HCT116 (cell line): ENCODE measurements at regions not wholly inside any gene's neighbourhood (a gene's known extent, or its start where the extent isn't known, plus 50 kb on each side); places are given as distances from the start of the nearest gene placed in this dataset.

Experiments
- ATAC-seq: fragments of 200-7000 bp; cut with Tn5 transposase; 2 replicates; pipeline ENCODE4 v1.9.1; 2020; ENCODE audit warnings: mild to moderate bottlenecking, moderate library complexity
- BruUV-seq: library from RNA; stranded (reverse); fragments of 400-500 nt; replicated peaks from 2 replicates; lab custom pipeline; 2021; lab: Mats Ljungman, UMichigan
- CTCF ChIA-PET: fragments of 300-600 bp; sonication (Branson Sonifier 250); formaldehyde crosslinking; loops from one replicate; lab custom pipeline; 2021; ENCODE audit warnings: antibody characterized with exemption; lab: Charles Lee
- POLR2A ChIA-PET: fragments of 300-600, 350-600 bp; sonication (Branson Sonifier 250); formaldehyde crosslinking; loops from one replicate; lab custom pipeline; 2021; ENCODE audit warnings: antibody characterized with exemption; lab: Charles Lee
- RAD21 ChIA-PET, 2 experiments: fragments of 300-600 bp; sonication (Branson Sonifier 250); formaldehyde crosslinking; loops; one replicate each; lab custom pipeline; 2023; ENCODE audit warnings: low total read pairs in 2 of 2; ENCODE audit not compliant: uncharacterized antibody in 2 of 2, unreplicated experiment in 2 of 2, low non-redundant PET in 1 of 2; lab: Charles Lee
- DNase-seq: peaks from one replicate; pipeline ENCODE4 v3.0.0-alpha.2; 2010; ENCODE audit warnings: low read depth, low spot score
- H2AFZ ChIP-seq: fragments of 200-600 bp; shearing (Covaris generic), sonication (generic); 2 replicates; pipeline ENCODE4 v1.6.1; 2017; ENCODE audit warnings: low read depth, mixed run types, mixed read lengths, antibody characterized with exemption, low read length; ENCODE audit not compliant: poor library complexity, severe bottlenecking
- H3K27ac ChIP-seq: 2 replicates; pipeline ENCODE4 v1.5.1; 2012; ENCODE audit warnings: low read depth, low read length
- H3K27me3 ChIP-seq: fragments of 200-600 bp; sonication (generic); 2 replicates; pipeline ENCODE4 v1.6.1; 2016; ENCODE audit warnings: mixed run types, low read length, mixed read lengths; ENCODE audit not compliant: insufficient read depth
- H3K36me3 ChIP-seq, 2 experiments: fragments of 200-500 bp in 1 of 2; fragments of 200-600 bp in 1 of 2; sonication (Bioruptor generic) in 1 of 2; sonication (generic) in 1 of 2; 2 replicates each; pipeline versions ENCODE4 v1.5.1 to v1.6.1; 2014 to 2016; ENCODE audit warnings: low read length in 2 of 2, inconsistent platforms in 1 of 2, mixed read lengths in 1 of 2, mixed run types in 1 of 2; ENCODE audit not compliant: insufficient read depth in 2 of 2, control insufficient read depth in 1 of 2
- H3K4me1 ChIP-seq, 2 experiments: fragments of 200-600 bp in 1 of 2; sonication (generic) in 1 of 2; 2 replicates each; pipeline versions ENCODE4 v1.5.1 to v1.6.1; 2012 to 2017; ENCODE audit warnings: low read length in 2 of 2, inconsistent platforms in 1 of 2, mild to moderate bottlenecking in 1 of 2, mixed read lengths in 1 of 2, mixed run types in 1 of 2, moderate library complexity in 1 of 2; ENCODE audit not compliant: insufficient read depth in 2 of 2, control insufficient read depth in 1 of 2
- H3K4me2 ChIP-seq: fragments of 200-600 bp; sonication (generic); 2 replicates; pipeline ENCODE4 v1.6.1; 2017; ENCODE audit warnings: mixed run types, low read length, mixed read lengths
- H3K4me3 ChIP-seq, 2 experiments: fragments of 200-600 bp in 1 of 2; sonication (generic) in 1 of 2; replicated peaks in 1 of 2; 2 replicates each; pipeline ENCODE4 v1.5.1; 2011 to 2016; ENCODE audit warnings: low read length in 2 of 2, control low read depth in 1 of 2, low read depth in 1 of 2, mild to moderate bottlenecking in 1 of 2, mixed read lengths in 1 of 2, mixed run types in 1 of 2
- H3K79me2 ChIP-seq: fragments of 200-600 bp; sonication (generic); 2 replicates; pipeline ENCODE4 v1.6.1; 2017; ENCODE audit warnings: mild to moderate bottlenecking, mixed run types, low read length, moderate library complexity, mixed read lengths; ENCODE audit not compliant: insufficient read depth
- H3K9ac ChIP-seq: fragments of 200-600 bp; sonication (generic); 2 replicates; pipeline ENCODE4 v1.6.1; 2016; ENCODE audit warnings: low read length, mixed read lengths
- H3K9me2 ChIP-seq: fragments of 200-600 bp; sonication (generic), shearing (Covaris generic); 2 replicates; pipeline ENCODE4 v1.6.1; 2017; ENCODE audit warnings: mixed run types, mild to moderate bottlenecking, moderate library complexity; ENCODE audit not compliant: insufficient read depth
- H3K9me3 ChIP-seq, 2 experiments: fragments of 200-500 bp in 1 of 2; fragments of 200-600 bp in 1 of 2; sonication (Bioruptor generic) in 1 of 2; sonication (generic) in 1 of 2; 2 replicates each; pipeline ENCODE4 v1.6.1; 2014 to 2017; ENCODE audit warnings: low read length in 2 of 2, mixed read lengths in 2 of 2, inconsistent platforms in 1 of 2, low read depth in 1 of 2, mild to moderate bottlenecking in 1 of 2, mixed run types in 1 of 2, moderate library complexity in 1 of 2; ENCODE audit not compliant: control insufficient read depth in 1 of 2, insufficient read depth in 1 of 2
- H4K20me1 ChIP-seq: fragments of 200-600 bp; sonication (generic), shearing (Covaris generic); 2 replicates; pipeline ENCODE4 v1.6.1; 2017; ENCODE audit warnings: mixed run types, mild to moderate bottlenecking, moderate library complexity; ENCODE audit not compliant: insufficient read depth
- CEBPB ChIP-seq: IDR thresholded peaks from 2 replicates; pipeline ENCODE4 v1.6.1; 2012; ENCODE audit warnings: low read depth
- EGR1 ChIP-seq: IDR thresholded peaks from 2 replicates; pipeline ENCODE4 v1.6.1; 2012; ENCODE audit warnings: low read depth
- ELF1 ChIP-seq: IDR thresholded peaks from 2 replicates; pipeline ENCODE4 v1.6.1; 2012; ENCODE audit warnings: low read depth, borderline replicate concordance
- POLR2A ChIP-seq: IDR thresholded peaks from 2 replicates; pipeline ENCODE4 v1.7.0; 2011; ENCODE audit warnings: borderline replicate concordance; ENCODE audit not compliant: insufficient read depth, insufficient read length; ENCODE audit errors: extremely low read depth
- RAD21 ChIP-seq: IDR thresholded peaks from 2 replicates; pipeline ENCODE4 v1.6.1; 2012; ENCODE audit warnings: low read depth, mild to moderate bottlenecking
- SIN3A ChIP-seq: IDR thresholded peaks from 2 replicates; pipeline ENCODE4 v1.6.1; 2012; ENCODE audit warnings: low read depth
- SRF ChIP-seq: IDR thresholded peaks from 2 replicates; pipeline ENCODE4 v1.6.1; 2012; ENCODE audit warnings: low read depth
- TCF7L2 ChIP-seq: IDR thresholded peaks from 2 replicates; pipeline ENCODE4 v1.7.0; 2011; ENCODE audit warnings: borderline replicate concordance, inconsistent platforms; ENCODE audit not compliant: insufficient read depth, insufficient read length; ENCODE audit errors: extremely low read depth
- YY1 ChIP-seq: IDR thresholded peaks from 2 replicates; pipeline ENCODE4 v1.6.1; 2011; ENCODE audit warnings: low read length, low read depth, moderate library complexity, mild to moderate bottlenecking; ENCODE audit not compliant: insufficient replicate concordance; ENCODE audit errors: extremely low read depth
- ZFX ChIP-seq: fragments of 450-650 bp; IDR thresholded peaks from 2 replicates; pipeline ENCODE4 v1.6.1; 2017
- ZNF274 ChIP-seq: fragments of 200-500 bp; sonication (Bioruptor generic); IDR thresholded peaks from 2 replicates; pipeline ENCODE4 v1.6.1; 2014; ENCODE audit warnings: mild to moderate bottlenecking, low read depth, low read length, inconsistent platforms
- intact Hi-C: fragments of 100-400 bp; cut with micrococcal nuclease; formaldehyde crosslinking; loops from 2 replicates; pipeline ENCODE4 v1.10.0; 2022
- TF ChIP-seq, protein P1 (sequence below): IDR thresholded peaks from 2 replicates; pipeline ENCODE4 v1.6.1; 2012; ENCODE audit warnings: low read depth
- TF ChIP-seq, protein P2 (sequence below): IDR thresholded peaks from 2 replicates; pipeline ENCODE4 v1.6.1; 2011; ENCODE audit warnings: mild to moderate bottlenecking, low read length, moderate library complexity; ENCODE audit not compliant: insufficient replicate concordance; ENCODE audit errors: extremely low read depth
- TF ChIP-seq, protein P3 (sequence below): IDR thresholded peaks from 2 replicates; pipeline ENCODE4 v1.6.1; 2012

DNA sequence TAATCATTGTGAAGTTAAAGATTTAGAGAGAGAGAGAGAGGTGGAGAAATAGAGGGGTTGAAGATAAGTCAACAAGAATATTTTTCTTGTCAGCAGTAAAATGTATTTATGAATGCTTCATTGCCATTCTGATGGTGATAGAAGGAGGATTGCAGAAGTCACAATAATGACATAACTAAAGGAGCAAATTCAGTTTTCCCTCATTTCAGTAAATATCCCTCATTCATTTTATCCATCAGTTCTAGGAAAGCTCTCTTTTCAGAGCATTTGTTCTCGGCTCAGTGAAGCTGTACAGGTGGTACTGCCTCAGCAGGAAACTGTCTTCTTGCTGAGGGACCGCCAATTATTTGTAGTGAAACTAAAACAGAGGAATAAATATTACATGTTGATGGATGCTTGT is 681.4 kb downstream of the CETN3 start:
- RAD21 ChIA-PET, result no interaction called here
- H3K27ac ChIP-seq, result no peak overlapping the region
- H3K4me2 ChIP-seq, result no peak overlapping the region
- H3K79me2 ChIP-seq, result no peaks in the 10 kb centered on the region
- H3K36me3 ChIP-seq, result no peaks in the 10 kb centered on the region
- ATAC-seq, result no peak
- H3K4me3 ChIP-seq, result no peak overlapping the region
- H3K9me2 ChIP-seq, result no peaks in the 10 kb centered on the region
- no peak for DNase-seq
- no peaks in the 10 kb centered on the region for H3K27me3 ChIP-seq
- POLR2A ChIA-PET, result no interaction called here
- CTCF ChIA-PET, result interaction anchor here (5.2 kb wide), 1 partner anchor 999 kb away, joined by 64 read pairs; no protein-coding TSS in a partner anchor
- H3K4me1 ChIP-seq, result no peaks in the 10 kb centered on the region
- TF ChIP-seq SIN3A, result no peak
- TF ChIP-seq ZFX, result no peak
- TF ChIP-seq EGR1, result no peak
- H4K20me1 ChIP-seq, result no peaks in the 10 kb centered on the region
- H2AFZ ChIP-seq, result no peak overlapping the region
- no TSS peak for BruUV-seq
- H3K9ac ChIP-seq, result no peak overlapping the region
- no peaks in the 10 kb centered on the region for H3K9me3 ChIP-seq
- intact Hi-C loops, result loop anchor here (2.0 kb wide), 1 partner anchor 537 kb away; no protein-coding TSS in a partner anchor

DNA sequence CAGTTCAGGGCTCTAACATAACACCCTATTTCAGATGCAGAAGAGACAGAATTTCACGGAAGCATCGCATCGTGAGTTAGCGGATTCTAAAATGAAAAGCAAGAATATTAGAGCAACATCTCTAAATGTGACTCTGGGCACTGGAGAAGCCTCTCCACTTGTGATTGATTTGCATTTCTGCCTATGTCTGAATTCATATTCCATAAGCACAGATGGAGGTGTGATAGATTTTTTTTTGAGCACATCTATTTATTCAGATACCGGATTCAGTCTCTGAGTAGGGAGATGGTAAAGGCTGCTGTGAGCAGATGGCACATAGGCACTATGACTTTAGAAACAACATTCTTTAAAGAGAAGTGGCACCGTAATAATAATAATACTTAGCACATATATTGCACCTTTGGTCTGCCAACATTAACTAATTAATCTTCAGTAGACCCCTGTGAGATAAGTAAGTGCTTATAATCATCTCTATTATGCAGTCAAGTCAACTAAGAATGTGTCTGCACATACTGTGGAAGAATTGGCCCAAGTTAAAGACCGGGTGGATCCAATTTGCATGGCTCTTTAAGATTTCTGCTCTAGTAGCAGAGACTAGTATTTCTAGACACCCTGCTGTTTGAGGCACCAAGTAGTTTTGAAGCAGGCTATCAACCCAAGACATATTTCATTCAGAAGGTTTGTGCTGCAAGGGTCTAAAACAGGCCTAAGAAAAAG is 685.0 kb downstream of the CETN3 start:
- no TSS peak for BruUV-seq
- no peak for DNase-seq
- Histone ChIP-seq H3K4me2 (no peak overlapping the region), H3K4me3 (no peak overlapping the region), H3K9me2 (no peaks in the 10 kb centered on the region), H3K9me3 (no peaks in the 10 kb centered on the region), H3K36me3 (no peaks in the 10 kb centered on the region), H4K20me1 (no peaks in the 10 kb centered on the region), H3K79me2 (no peaks in the 10 kb centered on the region), H2AFZ (no peak overlapping the region), H3K9ac (no peak overlapping the region), H3K27me3 (no peaks in the 10 kb centered on the region), H3K4me1 (no peaks in the 10 kb centered on the region), H3K27ac (no peak overlapping the region)
- RAD21 ChIA-PET, result no interaction called here
- ATAC-seq, result no peak
- CTCF ChIA-PET, result no interaction called here
- POLR2A ChIA-PET, result no interaction called here
- intact Hi-C loops, result no loop called here
- no peak for TF ChIP-seq ELF1
- no peak for TF ChIP-seq EGR1
- TF ChIP-seq, protein P1, sequence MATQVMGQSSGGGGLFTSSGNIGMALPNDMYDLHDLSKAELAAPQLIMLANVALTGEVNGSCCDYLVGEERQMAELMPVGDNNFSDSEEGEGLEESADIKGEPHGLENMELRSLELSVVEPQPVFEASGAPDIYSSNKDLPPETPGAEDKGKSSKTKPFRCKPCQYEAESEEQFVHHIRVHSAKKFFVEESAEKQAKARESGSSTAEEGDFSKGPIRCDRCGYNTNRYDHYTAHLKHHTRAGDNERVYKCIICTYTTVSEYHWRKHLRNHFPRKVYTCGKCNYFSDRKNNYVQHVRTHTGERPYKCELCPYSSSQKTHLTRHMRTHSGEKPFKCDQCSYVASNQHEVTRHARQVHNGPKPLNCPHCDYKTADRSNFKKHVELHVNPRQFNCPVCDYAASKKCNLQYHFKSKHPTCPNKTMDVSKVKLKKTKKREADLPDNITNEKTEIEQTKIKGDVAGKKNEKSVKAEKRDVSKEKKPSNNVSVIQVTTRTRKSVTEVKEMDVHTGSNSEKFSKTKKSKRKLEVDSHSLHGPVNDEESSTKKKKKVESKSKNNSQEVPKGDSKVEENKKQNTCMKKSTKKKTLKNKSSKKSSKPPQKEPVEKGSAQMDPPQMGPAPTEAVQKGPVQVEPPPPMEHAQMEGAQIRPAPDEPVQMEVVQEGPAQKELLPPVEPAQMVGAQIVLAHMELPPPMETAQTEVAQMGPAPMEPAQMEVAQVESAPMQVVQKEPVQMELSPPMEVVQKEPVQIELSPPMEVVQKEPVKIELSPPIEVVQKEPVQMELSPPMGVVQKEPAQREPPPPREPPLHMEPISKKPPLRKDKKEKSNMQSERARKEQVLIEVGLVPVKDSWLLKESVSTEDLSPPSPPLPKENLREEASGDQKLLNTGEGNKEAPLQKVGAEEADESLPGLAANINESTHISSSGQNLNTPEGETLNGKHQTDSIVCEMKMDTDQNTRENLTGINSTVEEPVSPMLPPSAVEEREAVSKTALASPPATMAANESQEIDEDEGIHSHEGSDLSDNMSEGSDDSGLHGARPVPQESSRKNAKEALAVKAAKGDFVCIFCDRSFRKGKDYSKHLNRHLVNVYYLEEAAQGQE, result no peak
- TF ChIP-seq POLR2A, result no peak
- TF ChIP-seq YY1, result no peak
- no peak for TF ChIP-seq SRF
- TF ChIP-seq ZNF274, result no peak
- TF ChIP-seq, protein P2, sequence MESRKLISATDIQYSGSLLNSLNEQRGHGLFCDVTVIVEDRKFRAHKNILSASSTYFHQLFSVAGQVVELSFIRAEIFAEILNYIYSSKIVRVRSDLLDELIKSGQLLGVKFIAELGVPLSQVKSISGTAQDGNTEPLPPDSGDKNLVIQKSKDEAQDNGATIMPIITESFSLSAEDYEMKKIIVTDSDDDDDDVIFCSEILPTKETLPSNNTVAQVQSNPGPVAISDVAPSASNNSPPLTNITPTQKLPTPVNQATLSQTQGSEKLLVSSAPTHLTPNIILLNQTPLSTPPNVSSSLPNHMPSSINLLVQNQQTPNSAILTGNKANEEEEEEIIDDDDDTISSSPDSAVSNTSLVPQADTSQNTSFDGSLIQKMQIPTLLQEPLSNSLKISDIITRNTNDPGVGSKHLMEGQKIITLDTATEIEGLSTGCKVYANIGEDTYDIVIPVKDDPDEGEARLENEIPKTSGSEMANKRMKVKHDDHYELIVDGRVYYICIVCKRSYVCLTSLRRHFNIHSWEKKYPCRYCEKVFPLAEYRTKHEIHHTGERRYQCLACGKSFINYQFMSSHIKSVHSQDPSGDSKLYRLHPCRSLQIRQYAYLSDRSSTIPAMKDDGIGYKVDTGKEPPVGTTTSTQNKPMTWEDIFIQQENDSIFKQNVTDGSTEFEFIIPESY, result no peak
- TF ChIP-seq, protein P3, sequence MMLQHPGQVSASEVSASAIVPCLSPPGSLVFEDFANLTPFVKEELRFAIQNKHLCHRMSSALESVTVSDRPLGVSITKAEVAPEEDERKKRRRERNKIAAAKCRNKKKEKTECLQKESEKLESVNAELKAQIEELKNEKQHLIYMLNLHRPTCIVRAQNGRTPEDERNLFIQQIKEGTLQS, result no peak
- no peak for TF ChIP-seq ZFX
- TF ChIP-seq RAD21, result no peak
- TF ChIP-seq TCF7L2, result no peak
- no peak for TF ChIP-seq CEBPB
